ENCODE measurements at regions not wholly inside any gene's neighbourhood (a gene's known extent, or its start where the extent isn't known, plus 50 kb on each side); places are given as distances from the start of the nearest gene placed in this dataset.

GRCh38 chr2:64757126-64757525, 103.4 kb upstream of the SERTAD2 start:
- intact Hi-C loops (cut with DNase I): no loop called here
- WGBS: 96% methylated on average over 2 of the region's 2 CpGs
- no peak for DNase-seq (ENCODE audit: low spot score)
- Histone ChIP-seq H3K27ac (no peak overlapping the region), H3K27me3 (replicated peaks; ENCODE audit: insufficient read depth) (no peaks in the 10 kb centered on the region), H3K36me3 (no peaks in the 10 kb centered on the region), H3K4me3 (no peak overlapping the region), H3K4me1 (replicated peaks) (no peaks in the 10 kb centered on the region), H3K9me3 (no peaks in the 10 kb centered on the region)
- TF ChIP-seq CTCF (IDR thresholded peaks at IDR 0.05) (no peak), POLR2AphosphoS5 (IDR thresholded peaks at IDR 0.05) (no peak), POLR2A (IDR thresholded peaks at IDR 0.05) (no peak)

GRCh38 chr2:64760128-64760527, 106.4 kb upstream of the SERTAD2 start:
- TF ChIP-seq POLR2AphosphoS5 (IDR thresholded peaks at IDR 0.05): no peak
- TF ChIP-seq POLR2A (IDR thresholded peaks at IDR 0.05): no peak
- Histone ChIP-seq H3K27ac (no peak overlapping the region), H3K27me3 (replicated peaks; ENCODE audit: insufficient read depth) (no peaks in the 10 kb centered on the region), H3K9me3 (no peaks in the 10 kb centered on the region), H3K4me1 (replicated peaks) (no peaks in the 10 kb centered on the region), H3K36me3 (no peaks in the 10 kb centered on the region), H3K4me3 (no peak overlapping the region)
- WGBS: 95% methylated on average over 5 of the region's 5 CpGs
- DNase-seq (ENCODE audit: low spot score): no peak
- intact Hi-C loops (cut with DNase I): no loop called here

GRCh38 chr2:64762301-64762997, 108.7 kb upstream of the SERTAD2 start:
- intact Hi-C loops (cut with DNase I): no loop called here
- H3K4me3 ChIP-seq: no peak overlapping the region
- TF ChIP-seq POLR2AphosphoS5 (IDR thresholded peaks at IDR 0.05) (no peak), POLR2A (IDR thresholded peaks at IDR 0.05) (no peak), CTCF (IDR thresholded peaks at IDR 0.05) (no peak)
- no peak for DNase-seq (ENCODE audit: low spot score)
- no peaks in the 10 kb centered on the region for H3K36me3 ChIP-seq
- no peaks in the 10 kb centered on the region for H3K4me1 ChIP-seq (replicated peaks)
- no peak overlapping the region for H3K27ac ChIP-seq
- H3K9me3 ChIP-seq: no peaks in the 10 kb centered on the region
- no peaks in the 10 kb centered on the region for H3K27me3 ChIP-seq (replicated peaks; ENCODE audit: insufficient read depth)
- WGBS: 87% methylated on average over 4 of the region's 4 CpGs

- H3K27ac ChIP-seq: no peak overlapping the region
- no peaks in the 10 kb centered on the region for H3K36me3 ChIP-seq
- H3K9me3 ChIP-seq: no peaks in the 10 kb centered on the region
- H3K4me3 ChIP-seq: no peak overlapping the region
- no peaks in the 10 kb centered on the region for H3K27me3 ChIP-seq (replicated peaks; ENCODE audit: insufficient read depth)
- intact Hi-C loops (cut with DNase I): no loop called here
- 71% methylated on average over 1 of the region's 1 CpG for WGBS
- no peak for DNase-seq (ENCODE audit: low spot score)
- TF ChIP-seq POLR2AphosphoS5 (IDR thresholded peaks at IDR 0.05): no peak
- H3K4me1 ChIP-seq (replicated peaks): no peaks in the 10 kb centered on the region
These were observed 109.4 kb upstream of the SERTAD2 start for GRCh38 chr2:64763126-64763525.

- no peaks in the 10 kb centered on the region for H3K27me3 ChIP-seq (replicated peaks; ENCODE audit: insufficient read depth)
- H3K36me3 ChIP-seq: no peaks in the 10 kb centered on the region
- no peak for DNase-seq (ENCODE audit: low spot score)
- H3K4me1 ChIP-seq (replicated peaks): no peaks in the 10 kb centered on the region
- no peak overlapping the region for H3K4me3 ChIP-seq
- WGBS: 77% methylated on average over 4 of the region's 4 CpGs
- no peak overlapping the region for H3K27ac ChIP-seq
- intact Hi-C loops (cut with DNase I): loop anchor here (5.0 kb wide), 1 partner anchor 92 kb away; no protein-coding TSS in a partner anchor
- no peaks in the 10 kb centered on the region for H3K9me3 ChIP-seq
- TF ChIP-seq CTCF (IDR thresholded peaks at IDR 0.05) (no peak), POLR2AphosphoS5 (IDR thresholded peaks at IDR 0.05) (no peak), POLR2A (IDR thresholded peaks at IDR 0.05) (no peak)
These were observed 111.6 kb upstream of the SERTAD2 start for GRCh38 chr2:64765160-64765805.
